Heart right ventricle (tissue), 16 donors: ENCODE measurements at regions not wholly inside any gene's neighbourhood (a gene's known extent, or its start where the extent isn't known, plus 50 kb on each side); places are given as distances from the start of the nearest gene placed in this dataset.

ENCODE experiments used
- ATAC-seq, 8 donors: fragments of 200-7000 bp; cut with Tn5 transposase; one replicate each; pipeline ENCODE4 v1.9.1; 2020; ENCODE audit warnings: mild to moderate bottlenecking in 8 of 8, moderate library complexity in 8 of 8, moderate number of reproducible peaks in 1 of 8
- DNase-seq, 2 donors: peaks; one replicate each; pipeline ENCODE4 v3.0.0-alpha.2; 2020
- H3K27ac ChIP-seq, 10 donors: fragments of 200-600 bp; sonication (generic) in 2 of 10; one replicate each; pipeline versions ENCODE4 v1.5.0 to v1.8.0; 2020 to 2022; ENCODE audit warnings: mild to moderate bottlenecking in 3 of 10
- H3K27me3 ChIP-seq, 7 donors: fragments of 200-600 bp; one replicate each; pipeline ENCODE4 v1.8.0; 2021 to 2022; ENCODE audit warnings: mild to moderate bottlenecking in 2 of 7
- H3K36me3 ChIP-seq, 9 donors: fragments of 200-600 bp; sonication (generic) in 1 of 9; one replicate each; pipeline versions ENCODE4 v1.5.0 to v1.8.0; 2020 to 2022; ENCODE audit warnings: mild to moderate bottlenecking in 2 of 9
- H3K4me1 ChIP-seq, 9 donors: fragments of 200-600 bp; sonication (generic) in 1 of 9; one replicate each; pipeline versions ENCODE4 v1.5.0 to v1.8.0; 2020 to 2022; ENCODE audit warnings: mild to moderate bottlenecking in 4 of 9
- H3K4me3 ChIP-seq, 10 donors: fragments of 200-600 bp; sonication (generic) in 2 of 10; one replicate each; pipeline versions ENCODE4 v1.5.0 to v1.8.0; 2020 to 2022; ENCODE audit warnings: mild to moderate bottlenecking in 7 of 10, moderate library complexity in 2 of 10
- H3K9me3 ChIP-seq, 11 donors: fragments of 200-600 bp in 10 of 11; sonication (generic) in 2 of 11; one replicate each; pipeline versions ENCODE4 v1.5.0 to v1.8.0; 2013 to 2022; ENCODE audit warnings: mild to moderate bottlenecking in 2 of 11, control low read depth in 1 of 11, moderate library complexity in 1 of 11
- WGBS, 2 donors: extraction: QIAGEN DNeasy Blood & Tissue Kit; methylation state at CpG; one replicate each; pipeline ENCODE4 v1.1.7; 2013; ENCODE audit warnings: inconsistent platforms in 1 of 2; 5-methylcytosine and 5-hydroxymethylcytosine counted together
- intact Hi-C, 10 donors: fragments of 100-400 bp; cut with DNase I; formaldehyde crosslinking; loops; one replicate each; pipeline versions ENCODE4 v1.11.1 to v1.14.2; 2022
- TF ChIP-seq, protein P1 (sequence below), 9 donors: fragments of 200-600 bp; sonication (generic) in 2 of 9; IDR thresholded peaks; one replicate each; pipeline versions ENCODE4 v1.5.0 to v1.8.0; 2021 to 2022; ENCODE audit warnings: antibody characterized with exemption in 9 of 9, mild to moderate bottlenecking in 5 of 9, moderate library complexity in 1 of 9
- donor health status: Arrhythmogenic right ventricular cardiomyopathy.
- donor health status: ischemic (EF 13 %, LVEDD 7.1; RV severe dilation, severe dysfunction).
- donor health status: healthy with polysubstance abuse.
- donor health status: DM: no; HTN: yes; CAD: no.
- donor health status: DM: no; HTN: no; CAD: no.
- donor health status: ischemic (EF 25% LVEDD 6.9; RV normal size, moderate dysfunction).
- donor health status: ischemic (EF 25% LVEDD 5.7; RV mildly dilated, moderate dysfunction).
- donor health status: healthy.
- donor health status: DM: yes; HTN: yes; CAD: no.
- donor health status: Ischemic cardiomyopathy.
- donor health status: ischemic (EF 35%, LVEDD 5.7; RV mildly dilated, moderate dysfunction).
- donor health status: nonischemic (EF 11% LVEDD 7.7; RV severe dilation, severe dysfunction).
- donor health status: DM: yes; HTN: yes; CAD: no.
- donor health status: PGD.
- donor health status: ischemic (EF 29% LVEDD 5.4; RV normal size, mild dysfunction).
- donor health status: nonischemic (EF 23%, LVEDD 6.1; RV moderate dilation, normal function).

DNA sequence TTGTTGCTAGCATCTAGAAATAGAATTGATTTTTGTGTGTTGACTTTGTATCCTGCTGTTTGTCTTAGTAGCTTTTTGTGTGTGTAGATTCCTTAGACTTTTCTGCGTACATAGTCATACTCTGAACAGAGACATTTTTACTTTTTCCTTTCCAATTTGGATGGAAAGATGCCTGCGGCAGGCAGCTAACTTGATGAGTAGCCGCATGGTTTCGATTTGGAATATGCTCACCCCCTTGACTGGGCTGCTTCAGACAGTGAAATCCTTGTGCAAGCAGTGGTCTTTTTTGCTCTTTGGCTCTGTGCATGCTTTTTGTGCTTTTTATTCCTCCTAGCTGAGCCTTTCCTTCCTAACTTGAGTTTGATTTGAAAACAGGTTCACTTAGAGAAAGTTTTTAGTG is 71.8 kb downstream of the HHEX start:
- H3K4me1 ChIP-seq = peaks cover 0 to 55% (median 16%) of the 10 kb centered on the region in 9 donors
- intact Hi-C loops = no loop called here
- no peaks in the 10 kb centered on the region for H3K36me3 ChIP-seq
- ATAC-seq (no peak), DNase-seq (no peak)
- H3K4me3 ChIP-seq = no peak overlapping the region
- no peak overlapping the region for H3K27ac ChIP-seq
- peaks cover 0 to 6% (median 0%) of the 10 kb centered on the region in 7 donors for H3K27me3 ChIP-seq
- no peaks in the 10 kb centered on the region for H3K9me3 ChIP-seq
- 90 to 98% methylated on average over 4 of the region's 4 CpGs for WGBS, 2 donors
- TF ChIP-seq, protein P1, sequence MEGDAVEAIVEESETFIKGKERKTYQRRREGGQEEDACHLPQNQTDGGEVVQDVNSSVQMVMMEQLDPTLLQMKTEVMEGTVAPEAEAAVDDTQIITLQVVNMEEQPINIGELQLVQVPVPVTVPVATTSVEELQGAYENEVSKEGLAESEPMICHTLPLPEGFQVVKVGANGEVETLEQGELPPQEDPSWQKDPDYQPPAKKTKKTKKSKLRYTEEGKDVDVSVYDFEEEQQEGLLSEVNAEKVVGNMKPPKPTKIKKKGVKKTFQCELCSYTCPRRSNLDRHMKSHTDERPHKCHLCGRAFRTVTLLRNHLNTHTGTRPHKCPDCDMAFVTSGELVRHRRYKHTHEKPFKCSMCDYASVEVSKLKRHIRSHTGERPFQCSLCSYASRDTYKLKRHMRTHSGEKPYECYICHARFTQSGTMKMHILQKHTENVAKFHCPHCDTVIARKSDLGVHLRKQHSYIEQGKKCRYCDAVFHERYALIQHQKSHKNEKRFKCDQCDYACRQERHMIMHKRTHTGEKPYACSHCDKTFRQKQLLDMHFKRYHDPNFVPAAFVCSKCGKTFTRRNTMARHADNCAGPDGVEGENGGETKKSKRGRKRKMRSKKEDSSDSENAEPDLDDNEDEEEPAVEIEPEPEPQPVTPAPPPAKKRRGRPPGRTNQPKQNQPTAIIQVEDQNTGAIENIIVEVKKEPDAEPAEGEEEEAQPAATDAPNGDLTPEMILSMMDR (IDR thresholded peaks at IDR 0.05) = no peak

DNA sequence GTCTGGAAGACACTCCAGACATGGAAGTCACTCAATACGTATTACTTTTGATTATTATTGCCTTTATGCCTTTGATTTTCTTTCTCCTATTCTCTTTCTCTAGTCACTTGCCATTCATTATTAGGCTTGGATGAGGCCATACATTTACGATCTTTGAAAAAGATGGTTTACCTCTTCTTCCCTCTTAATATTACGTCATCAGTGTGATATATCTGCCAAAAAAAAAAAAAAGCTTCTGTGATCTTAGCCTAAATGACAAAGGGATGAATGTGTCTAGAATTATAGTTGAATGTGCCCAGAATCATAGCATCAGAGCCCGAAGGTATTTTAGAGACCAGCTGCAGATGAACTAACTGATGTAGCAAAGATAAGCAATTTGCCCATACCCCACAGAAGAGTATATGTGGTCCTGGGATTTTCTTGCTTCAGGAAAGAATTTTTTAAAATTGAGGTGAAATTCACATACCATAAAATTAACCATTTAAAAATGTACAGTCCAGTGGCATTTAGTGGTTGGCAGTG is 73.9 kb downstream of the HHEX start:
- DNase-seq = no peak
- H3K4me3 ChIP-seq = no peak overlapping the region
- peaks cover 0 to 17% (median 9%) of the 10 kb centered on the region in 11 donors for H3K9me3 ChIP-seq
- H3K4me1 ChIP-seq = peaks cover 0 to 35% (median 0%) of the 10 kb centered on the region in 9 donors
- no peak for ATAC-seq
- TF ChIP-seq, protein P1 (IDR thresholded peaks at IDR 0.05) = no peak
- no peak overlapping the region for H3K27ac ChIP-seq
- peaks cover 0 to 6% (median 0%) of the 10 kb centered on the region in 7 donors for H3K27me3 ChIP-seq
- intact Hi-C loops = no loop called here
- H3K36me3 ChIP-seq = no peaks in the 10 kb centered on the region
- WGBS, 2 donors = 87 to 95% methylated on average over 4 of the region's 4 CpGs

DNA sequence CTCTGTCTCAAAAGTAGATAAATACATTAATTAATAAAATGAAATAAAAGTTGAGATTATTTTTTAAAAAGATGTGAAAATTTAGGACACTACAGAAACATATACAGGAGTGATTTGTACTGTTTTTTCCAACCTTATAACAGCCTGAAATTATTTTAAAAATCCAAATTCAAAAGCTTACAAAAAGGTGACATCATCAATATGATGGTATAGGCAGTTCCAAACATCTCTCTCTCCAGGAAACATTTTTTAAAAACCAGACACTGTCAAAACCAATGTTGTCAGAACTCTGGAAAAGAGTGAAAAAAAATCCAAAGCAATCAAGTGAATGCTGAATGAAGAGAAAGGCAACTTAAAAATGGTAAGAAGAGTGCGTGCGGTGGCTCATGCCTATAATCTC is 76.7 kb downstream of the HHEX start:
- Histone ChIP-seq H3K27ac (no peak overlapping the region), H3K36me3 (no peaks in the 10 kb centered on the region), H3K4me1 (peaks cover 0 to 8% (median 0%) of the 10 kb centered on the region in 9 donors), H3K4me3 (no peak overlapping the region), H3K27me3 (peaks cover 0 to 6% (median 0%) of the 10 kb centered on the region in 7 donors), H3K9me3 (peaks cover 0 to 23% (median 9%) of the 10 kb centered on the region in 11 donors)
- WGBS, 2 donors = 94 to 98% methylated on average over 2 of the region's 2 CpGs
- ATAC-seq (no peak), DNase-seq (no peak)
- intact Hi-C loops = no loop called here
- TF ChIP-seq, protein P1 (IDR thresholded peaks at IDR 0.05) = no peak

DNA sequence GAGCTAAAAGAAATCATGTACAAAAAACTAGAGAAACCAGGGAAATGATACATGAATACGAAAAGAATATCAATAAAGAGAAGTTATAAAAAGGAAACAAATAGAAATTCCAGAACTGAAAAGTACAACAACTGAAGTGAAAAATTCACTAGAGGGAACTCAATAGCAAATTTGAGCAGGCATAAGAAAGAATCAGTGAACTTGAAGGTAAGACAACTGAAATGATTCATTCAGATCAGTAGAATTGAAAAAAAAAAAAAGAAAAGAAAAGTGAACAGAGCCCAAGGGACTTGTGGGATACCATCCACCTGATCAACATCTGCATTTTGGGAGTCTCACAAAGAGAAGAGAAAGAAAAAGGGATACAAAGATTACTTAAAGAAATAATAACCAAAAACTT is 78.3 kb downstream of the HHEX start:
- H3K9me3 ChIP-seq = peaks cover 0 to 23% (median 9%) of the 10 kb centered on the region in 11 donors
- H3K36me3 ChIP-seq = no peaks in the 10 kb centered on the region
- WGBS, 2 donors = 92 to 93% methylated on average over 1 of the region's 1 CpG
- intact Hi-C loops = no loop called here
- no peaks in the 10 kb centered on the region for H3K4me1 ChIP-seq
- H3K27ac ChIP-seq = no peak overlapping the region
- no peak for ATAC-seq
- no peak for DNase-seq
- H3K4me3 ChIP-seq = no peak overlapping the region
- H3K27me3 ChIP-seq = peaks cover 0 to 6% (median 0%) of the 10 kb centered on the region in 7 donors
- TF ChIP-seq, protein P1 (IDR thresholded peaks at IDR 0.05) = no peak
